Lower leg skin (tissue), 4 donors: ENCODE measurements at regions not wholly inside any gene's neighbourhood (a gene's known extent, or its start where the extent isn't known, plus 50 kb on each side); places are given as distances from the start of the nearest gene placed in this dataset.

Source experiments
- DNase-seq, 2 donors: peaks; one replicate each; pipeline ENCODE4 v3.0.0-alpha.2; 2019; ENCODE audit warnings: low spot score in 2 of 2
- H3K4me3 ChIP-seq: fragments of 200-600 bp; sonication (generic); 2 replicates; pipeline ENCODE4 v1.5.1; 2017; ENCODE audit warnings: mild to moderate bottlenecking, low read depth; ENCODE audit not compliant: poor library complexity, severe bottlenecking
- POLR2A ChIP-seq, 2 donors: fragments of 450-650 bp; IDR thresholded peaks; one replicate each; pipeline ENCODE4 v1.6.1; 2016 to 2017; ENCODE audit warnings: antibody characterized with exemption in 2 of 2, mild to moderate bottlenecking in 1 of 2, moderate library complexity in 1 of 2
- WGBS, 2 donors: methylation state at CpG; one replicate each; pipeline ENCODE4 v1.1.5; 2018; 5-methylcytosine and 5-hydroxymethylcytosine counted together
- intact Hi-C: fragments of 100-400 bp; cut with DNase I; formaldehyde crosslinking; loops from one replicate; pipeline ENCODE4 v1.15.0; 2023; ENCODE audit warnings: low total_unique reads
- TF ChIP-seq, protein P1 (sequence below), 3 donors: fragments of 450-650 bp; IDR thresholded peaks; one replicate each; pipeline ENCODE4 v1.5.1; 2016; ENCODE audit warnings: antibody characterized with exemption in 3 of 3, mild to moderate bottlenecking in 3 of 3, moderate library complexity in 2 of 3

DNA sequence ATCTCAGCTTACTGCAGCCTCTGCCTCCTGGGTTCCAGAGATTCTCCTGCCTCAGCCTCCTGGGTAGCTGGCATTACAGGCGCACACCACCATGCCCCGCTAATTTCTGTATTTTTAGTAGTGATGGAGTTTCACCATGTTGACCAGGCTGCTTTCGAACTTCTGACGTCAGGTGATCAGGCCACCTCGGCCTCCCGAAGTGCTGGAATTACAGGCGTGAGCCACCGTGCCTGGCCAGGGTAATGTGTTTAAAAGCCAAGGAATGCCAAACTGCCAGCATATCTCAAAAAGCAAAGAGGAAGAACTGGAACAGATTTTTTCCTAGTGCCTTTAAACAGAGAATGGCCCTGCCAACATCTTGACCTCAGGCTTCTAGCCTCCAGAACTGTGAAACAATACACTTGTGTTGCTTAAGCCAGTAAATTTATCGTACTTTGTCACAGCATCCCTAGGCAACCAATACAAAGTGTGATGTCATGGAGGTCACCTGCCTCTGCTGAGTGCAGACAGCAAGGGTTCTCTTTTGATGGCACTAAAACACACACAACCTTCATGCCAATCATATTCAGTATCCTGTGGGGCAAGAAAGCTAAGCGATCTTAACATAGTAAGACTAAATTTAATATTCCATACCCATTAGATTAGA is 858.3 kb upstream of the TMPRSS15 start:
- H3K4me3 ChIP-seq = no peak overlapping the region
- no peak for TF ChIP-seq POLR2A (IDR thresholded peaks at IDR 0.05)
- intact Hi-C loops = no loop called here
- DNase-seq = no peak
- WGBS, 2 donors = 79 to 89% methylated on average over 10 of the region's 10 CpGs

DNA sequence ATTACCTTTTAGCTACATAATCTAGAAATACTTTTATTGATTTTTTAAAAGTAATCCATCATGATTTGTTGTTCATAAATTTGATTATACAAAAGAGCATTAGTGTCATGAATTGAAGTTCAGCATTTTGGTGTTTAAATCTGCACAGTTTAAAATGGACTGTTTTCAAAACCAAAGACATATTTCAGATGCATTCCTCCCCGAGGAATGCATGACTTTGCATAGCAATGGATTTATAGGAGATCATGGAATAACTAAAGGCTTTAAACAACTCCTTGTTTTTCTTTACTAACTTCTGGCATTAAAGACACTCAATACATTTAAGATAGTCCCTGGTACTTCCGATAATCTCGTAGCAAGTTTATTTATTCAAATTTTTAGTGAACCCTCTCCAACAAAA is 863.1 kb upstream of the TMPRSS15 start:
- 66 to 76% methylated on average over 3 of the region's 3 CpGs for WGBS, 2 donors
- no peak overlapping the region for H3K4me3 ChIP-seq
- DNase-seq = no peak
- intact Hi-C loops = no loop called here
- TF ChIP-seq, protein P1, sequence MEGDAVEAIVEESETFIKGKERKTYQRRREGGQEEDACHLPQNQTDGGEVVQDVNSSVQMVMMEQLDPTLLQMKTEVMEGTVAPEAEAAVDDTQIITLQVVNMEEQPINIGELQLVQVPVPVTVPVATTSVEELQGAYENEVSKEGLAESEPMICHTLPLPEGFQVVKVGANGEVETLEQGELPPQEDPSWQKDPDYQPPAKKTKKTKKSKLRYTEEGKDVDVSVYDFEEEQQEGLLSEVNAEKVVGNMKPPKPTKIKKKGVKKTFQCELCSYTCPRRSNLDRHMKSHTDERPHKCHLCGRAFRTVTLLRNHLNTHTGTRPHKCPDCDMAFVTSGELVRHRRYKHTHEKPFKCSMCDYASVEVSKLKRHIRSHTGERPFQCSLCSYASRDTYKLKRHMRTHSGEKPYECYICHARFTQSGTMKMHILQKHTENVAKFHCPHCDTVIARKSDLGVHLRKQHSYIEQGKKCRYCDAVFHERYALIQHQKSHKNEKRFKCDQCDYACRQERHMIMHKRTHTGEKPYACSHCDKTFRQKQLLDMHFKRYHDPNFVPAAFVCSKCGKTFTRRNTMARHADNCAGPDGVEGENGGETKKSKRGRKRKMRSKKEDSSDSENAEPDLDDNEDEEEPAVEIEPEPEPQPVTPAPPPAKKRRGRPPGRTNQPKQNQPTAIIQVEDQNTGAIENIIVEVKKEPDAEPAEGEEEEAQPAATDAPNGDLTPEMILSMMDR (IDR thresholded peaks at IDR 0.05) = no peak
- TF ChIP-seq POLR2A (IDR thresholded peaks at IDR 0.05) = no peak

DNA sequence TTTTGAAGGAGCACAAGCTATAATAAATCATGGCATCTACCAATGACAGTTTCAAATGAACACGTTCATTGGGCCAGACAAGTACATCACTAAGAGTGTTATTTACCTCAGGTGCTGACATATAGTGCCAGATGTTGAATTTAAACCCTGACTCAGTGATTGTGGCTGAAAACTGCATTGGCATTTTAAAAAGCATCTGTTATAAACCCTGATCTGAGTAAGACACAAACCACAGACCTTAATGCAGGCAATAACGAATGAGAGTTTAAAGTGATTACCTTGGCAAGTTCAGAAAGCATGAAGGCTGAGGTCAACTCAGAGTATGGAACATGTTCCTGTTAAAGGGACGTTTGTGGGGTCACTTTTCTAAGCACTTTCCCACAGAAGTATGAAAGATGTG is 865.1 kb upstream of the TMPRSS15 start:
- WGBS, 2 donors = 41 to 47% methylated on average over 3 of the region's 3 CpGs
- TF ChIP-seq POLR2A (IDR thresholded peaks at IDR 0.05) = no peak
- TF ChIP-seq, protein P1 (IDR thresholded peaks at IDR 0.05) = no peak
- intact Hi-C loops = no loop called here
- no peak overlapping the region for H3K4me3 ChIP-seq
- no peak for DNase-seq

DNA sequence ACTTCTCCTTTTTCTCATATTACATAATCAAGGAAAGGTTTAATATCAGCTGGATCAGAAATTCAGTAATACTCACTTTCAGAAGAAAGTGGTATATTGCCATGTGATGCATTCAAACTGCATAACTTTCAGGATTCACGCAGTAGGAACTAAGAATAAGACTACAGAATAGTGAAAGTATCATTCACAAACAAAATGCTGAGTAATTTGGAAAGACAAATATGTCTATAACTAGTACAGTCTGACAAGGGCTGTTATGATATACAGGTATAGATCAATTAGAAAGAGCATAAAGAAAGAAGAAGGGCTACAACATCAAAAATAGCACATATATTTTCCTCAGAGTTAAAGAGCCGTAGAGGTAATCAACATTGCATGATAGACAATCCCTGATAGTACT is 871.5 kb upstream of the TMPRSS15 start:
- WGBS, 2 donors = 93 to 95% methylated on average over 2 of the region's 2 CpGs
- DNase-seq = no peak
- TF ChIP-seq, protein P1 (IDR thresholded peaks at IDR 0.05) = no peak
- TF ChIP-seq POLR2A (IDR thresholded peaks at IDR 0.05) = no peak
- H3K4me3 ChIP-seq = no peak overlapping the region
- intact Hi-C loops = no loop called here

DNA sequence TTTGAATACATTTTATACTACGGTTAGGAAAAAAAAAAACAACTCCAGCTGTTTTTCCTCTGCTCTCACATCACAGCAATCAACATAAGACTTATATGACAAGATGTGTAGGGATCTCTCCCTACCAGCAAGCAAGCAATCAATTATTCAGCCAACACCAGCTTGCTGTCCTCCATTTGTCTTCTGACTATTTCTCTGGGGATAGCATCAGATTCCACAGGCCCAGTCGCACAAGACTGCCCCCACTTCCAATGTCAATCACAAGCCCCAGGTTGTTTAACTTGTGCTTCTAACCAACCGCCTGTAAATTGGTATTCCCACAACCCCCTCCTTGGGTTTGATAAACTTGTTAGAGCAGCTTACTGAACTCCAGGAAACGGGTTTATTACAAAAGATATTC is 873.1 kb upstream of the TMPRSS15 start:
- no peak overlapping the region for H3K4me3 ChIP-seq
- DNase-seq = no peak
- intact Hi-C loops = no loop called here
- 79 to 82% methylated on average over 4 of the region's 4 CpGs for WGBS, 2 donors
- TF ChIP-seq POLR2A (IDR thresholded peaks at IDR 0.05) = no peak
- TF ChIP-seq, protein P1 (IDR thresholded peaks at IDR 0.05) = no peak

DNA sequence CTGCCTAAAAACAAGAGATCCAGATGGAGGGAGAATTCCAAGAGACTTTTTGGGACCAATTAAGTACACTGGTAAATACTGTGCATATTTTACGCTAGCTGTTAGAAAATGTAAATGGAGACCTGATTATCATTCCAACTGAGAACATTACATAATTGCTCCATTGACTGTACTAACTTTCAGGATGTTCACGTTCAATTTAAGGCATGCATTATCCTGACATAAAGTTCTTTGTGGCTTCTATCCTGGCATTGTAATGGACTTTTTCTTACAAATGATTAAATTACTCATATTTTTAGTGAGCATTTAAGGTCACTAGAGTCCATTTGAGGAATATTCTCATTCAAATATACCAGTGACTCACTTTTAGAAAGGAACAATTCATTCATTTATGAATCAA is 883.3 kb upstream of the TMPRSS15 start:
- no peak overlapping the region for H3K4me3 ChIP-seq
- intact Hi-C loops = no loop called here
- DNase-seq = no peak
- WGBS, 2 donors = 79 to 81% methylated on average over 2 of the region's 2 CpGs
- TF ChIP-seq POLR2A (IDR thresholded peaks at IDR 0.05) = no peak

DNA sequence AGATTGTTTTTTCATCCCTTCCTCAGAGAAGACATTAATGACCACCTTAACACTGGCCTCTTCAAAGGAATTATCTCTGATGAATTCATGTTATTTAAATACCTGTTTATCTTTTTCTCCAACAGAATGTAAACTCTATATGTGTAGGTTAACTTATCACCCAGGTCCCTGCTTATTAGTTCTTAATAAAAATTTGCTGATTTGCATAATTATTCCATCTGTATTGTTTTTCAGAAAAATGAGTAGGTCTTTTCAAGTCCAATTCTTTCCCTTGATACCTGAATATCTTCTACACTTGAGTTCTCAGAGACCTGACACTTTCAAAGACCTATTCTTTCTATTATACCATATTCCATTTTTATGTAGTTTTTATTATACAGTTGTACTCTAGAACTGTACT is 886.7 kb upstream of the TMPRSS15 start:
- intact Hi-C loops = no loop called here
- H3K4me3 ChIP-seq = no peak overlapping the region
- TF ChIP-seq, protein P1 (IDR thresholded peaks at IDR 0.05) = no peak
- no peak for TF ChIP-seq POLR2A (IDR thresholded peaks at IDR 0.05)
- no peak for DNase-seq
